K562 (cell line): ENCODE measurements at regions not wholly inside any gene's neighbourhood (a gene's known extent, or its start where the extent isn't known, plus 50 kb on each side); places are given as distances from the start of the nearest gene placed in this dataset.

ENCODE experiments used
- ATAC-seq: fragments of 200-7000 bp; cut with Tn5 transposase; 3 replicates; pipeline ENCODE4 v1.9.1; 2020; ENCODE audit warnings: moderate library complexity
- BruUV-seq: library from RNA; stranded (reverse); fragments of 400-500 nt; replicated peaks from 2 replicates; lab custom pipeline; 2021; lab: Mats Ljungman, UMichigan
- CTCF ChIA-PET: fragments of 300-600 bp; formaldehyde crosslinking; extraction: SDS; loops from one replicate; lab custom pipeline; 2021; ENCODE audit warnings: low intra/inter-chr PET ratio; lab: Yijun Ruan, JAX
- POLR2A ChIA-PET: fragments of 300-600, 350-650 bp; sonication (Branson Sonifier 250); formaldehyde crosslinking; extraction: SDS; loops from one replicate; lab custom pipeline; 2021; ENCODE audit warnings: antibody characterized with exemption, inconsistent platforms; lab: Yijun Ruan, JAX
- DNase-seq, 4 experiments: peaks; one replicate each; pipeline versions ENCODE4 v3.0.0 to v3.0.0-alpha.2; 2011 to 2018; ENCODE audit warnings: low spot score in 3 of 4, mixed read lengths in 3 of 4; ENCODE audit errors: extremely low read depth in 1 of 4
- FAIRE-seq: peaks from 2 replicates; lab custom pipeline; 2011; peaks lifted over from hg19 to GRCh38; lab: Jason Lieb, UNC
- H2AFZ ChIP-seq: 2 replicates; pipeline ENCODE4 v1.6.0; 2011; ENCODE audit warnings: low read depth, low read length, control low read depth, inconsistent platforms
- H3K27ac ChIP-seq: fragments of 200-600 bp; 3 replicates; pipeline ENCODE4 v1.8.0; 2011; ENCODE audit warnings: low read depth, mild to moderate bottlenecking, control low read depth, inconsistent platforms, low read length, moderate library complexity, mixed read lengths; ENCODE audit errors: extremely low read depth
- H3K27me3 ChIP-seq, 2 experiments: fragments of 300-600 bp in 1 of 2; 2 replicates in 1 of 2; 3 replicates in 1 of 2; pipeline versions ENCODE4 v1.6.0 to v1.8.0; 2011; ENCODE audit warnings: inconsistent platforms in 2 of 2, low read length in 2 of 2, mild to moderate bottlenecking in 1 of 2, mixed read lengths in 1 of 2, moderate library complexity in 1 of 2; ENCODE audit not compliant: control insufficient read depth in 2 of 2, insufficient read depth in 2 of 2
- H3K36me3 ChIP-seq: fragments of 300-600 bp; 3 replicates; pipeline ENCODE4 v1.8.0; 2011; ENCODE audit warnings: mild to moderate bottlenecking, low read length, inconsistent platforms; ENCODE audit not compliant: control insufficient read depth, insufficient read depth
- H3K4me1 ChIP-seq, 2 experiments: fragments of 200-600 bp in 1 of 2; replicated peaks in 1 of 2; 2 replicates in 1 of 2; 3 replicates in 1 of 2; pipeline versions ENCODE4 v1.5.1 to v1.8.0; 2011; ENCODE audit warnings: inconsistent platforms in 2 of 2, low read length in 2 of 2, mild to moderate bottlenecking in 1 of 2, mixed read lengths in 1 of 2, moderate library complexity in 1 of 2; ENCODE audit not compliant: control insufficient read depth in 2 of 2, insufficient read depth in 2 of 2
- H3K4me2 ChIP-seq: 2 replicates; pipeline ENCODE4 v1.6.1; 2011; ENCODE audit warnings: low read length, control low read depth, inconsistent platforms, mixed read lengths; ENCODE audit not compliant: insufficient read depth
- H3K4me3 ChIP-seq: fragments of 200-600 bp; sonication (generic), shearing (Covaris generic); 2 replicates; pipeline ENCODE4 v1.5.1; 2016; ENCODE audit warnings: control low read depth, inconsistent platforms
- H3K79me2 ChIP-seq: fragments of 200-600 bp; 3 replicates; pipeline ENCODE4 v1.8.0; 2011; ENCODE audit warnings: low read length, inconsistent platforms; ENCODE audit not compliant: control insufficient read depth, insufficient read depth
- H3K9ac ChIP-seq, 2 experiments: 2 replicates each; pipeline versions ENCODE4 v1.6.0 to v1.6.1; 2011; ENCODE audit warnings: low read depth in 2 of 2, low read length in 2 of 2, control low read depth in 1 of 2, inconsistent platforms in 1 of 2, mild to moderate bottlenecking in 1 of 2, mixed read lengths in 1 of 2; ENCODE audit not compliant: insufficient read depth in 1 of 2
- H3K9me1 ChIP-seq: one replicate; pipeline ENCODE4 v1.6.0; 2011; ENCODE audit warnings: inconsistent platforms, mild to moderate bottlenecking, low read length, moderate library complexity; ENCODE audit not compliant: control insufficient read depth, insufficient read depth
- H3K9me3 ChIP-seq: replicated peaks from 2 replicates; pipeline ENCODE4 v1.5.1; 2011; ENCODE audit warnings: low read depth, low read length, inconsistent platforms; ENCODE audit not compliant: control insufficient read depth, insufficient read depth
- H4K20me1 ChIP-seq: replicated peaks from 2 replicates; pipeline ENCODE4 v1.6.1; 2011; ENCODE audit warnings: low read length, inconsistent platforms, mixed read lengths; ENCODE audit not compliant: control insufficient read depth, insufficient read depth
- CBX5 ChIP-seq: IDR thresholded peaks from 2 replicates; pipeline ENCODE4 v1.6.1; 2014; ENCODE audit warnings: low read depth, borderline replicate concordance
- FOXA3 ChIP-seq, 2 experiments: fragments of 450-650 bp in 1 of 2; sonication (generic) in 1 of 2; formaldehyde crosslinking; IDR thresholded peaks in 1 of 2; conservative IDR thresholded peaks in 1 of 2; 2 replicates each; pipeline versions ENCODE4 v1.4.0 to v1.8.0; 2020 to 2022; ENCODE audit warnings: mild to moderate bottlenecking in 2 of 2, missing genetic modification reagents in 1 of 2
- HDAC3 ChIP-seq: fragments of 450-650 bp; IDR thresholded peaks from 2 replicates; pipeline ENCODE4 v1.6.1; 2018; ENCODE audit warnings: borderline replicate concordance, mild to moderate bottlenecking, moderate library complexity; ENCODE audit not compliant: partially characterized antibody
- LCOR ChIP-seq: sonication (generic); formaldehyde crosslinking; IDR thresholded peaks from 2 replicates; pipeline ENCODE4 v1.8.0; 2022; ENCODE audit warnings: mild to moderate bottlenecking, missing genetic modification reagents
- MBD2 ChIP-seq: sonication (generic); IDR thresholded peaks from 2 replicates; pipeline ENCODE4 v1.6.1; 2016; ENCODE audit warnings: low read depth, borderline replicate concordance
- NCOA4 ChIP-seq: fragments of 450-650 bp; IDR thresholded peaks from 2 replicates; pipeline ENCODE4 v1.6.1; 2018; ENCODE audit warnings: mild to moderate bottlenecking; ENCODE audit not compliant: partially characterized antibody
- PCBP2 ChIP-seq: fragments of 200-400 bp; formaldehyde crosslinking; IDR thresholded peaks from 2 replicates; pipeline ENCODE4 v1.6.1; 2018; ENCODE audit warnings: low read length, low read depth, mild to moderate bottlenecking, moderate library complexity; ENCODE audit not compliant: poor library complexity, severe bottlenecking
- WGBS: fragments of 100-300 bp; shearing (Covaris generic); methylation state at CpG from one replicate; pipeline ENCODE4 v1.1.6; 2016; ENCODE audit warnings: low coverage, mixed read lengths; ENCODE audit not compliant: insufficient coverage; ENCODE audit errors: missing lambda C conversion rate; 5-methylcytosine and 5-hydroxymethylcytosine counted together
- in situ Hi-C: fragments of 300-500 bp; cut with MboI; formaldehyde crosslinking; loops from 4 replicates; pipeline ENCODE4 v1.15.0; 2018; ENCODE audit warnings: inconsistent platforms, mixed read lengths
- intact Hi-C: fragments of 100-400 bp; cut with micrococcal nuclease; formaldehyde crosslinking; loops from 2 replicates; pipeline ENCODE4 v1.14.2; 2022

- no peaks in the 10 kb centered on the region for H4K20me1 ChIP-seq
- no peaks in the 10 kb centered on the region for H3K79me2 ChIP-seq
- H3K36me3 ChIP-seq = no peaks in the 10 kb centered on the region
- WGBS = 40% methylated on average over 6 of the region's 6 CpGs
- intact Hi-C loops = no loop called here
- ATAC-seq = no peak
- no TSS peak for BruUV-seq
- H3K9ac ChIP-seq = no peak overlapping the region
- DNase-seq = no peak
- H3K4me2 ChIP-seq = no peak overlapping the region
- CTCF ChIA-PET = no interaction called here
- no peak for FAIRE-seq
- peaks cover 0 to 13% of the 10 kb centered on the region in 2 experiments; a peak in 3 of 5 replicates for H3K4me1 ChIP-seq
- TF ChIP-seq NCOA4 (no peak), CBX5 (no peak), PCBP2 (no peak), LCOR (CRISPR knock-in tag) (no peak), FOXA3 (CRISPR knock-in tag; conservative IDR thresholded peaks at IDR 0.05 in 1 of 2, IDR thresholded peaks at IDR 0.05 in 1 of 2) (no peak), HDAC3 (no peak), MBD2 (no peak)
- in situ Hi-C loops = no loop called here
- H3K27ac ChIP-seq = no peak overlapping the region
- no peak overlapping the region for H3K4me3 ChIP-seq
- POLR2A ChIA-PET = no interaction called here
- H3K27me3 ChIP-seq = no peaks in the 10 kb centered on the region; a peak in 1 of 5 replicates
- no peaks in the 10 kb centered on the region for H3K9me3 ChIP-seq
- H3K9me1 ChIP-seq = no peaks in the 10 kb centered on the region
- no peak overlapping the region for H2AFZ ChIP-seq
Measured at GRCh38 chr7:47682874-47683273, 101.0 kb upstream of the TNS3 start.
